ENCODE measurements at regions not wholly inside any gene's neighbourhood (a gene's known extent, or its start where the extent isn't known, plus 50 kb on each side); places are given as distances from the start of the nearest gene placed in this dataset.

- no peak for TF ChIP-seq ZNF274 (IDR thresholded peaks at IDR 0.05; ENCODE audit: low read depth, low read length)
- no peak overlapping the region for H3K4me3 ChIP-seq (ENCODE audit: low read length)
These were observed 344.5 kb downstream of the MFSD1 start for GRCh38 chr3:159146392-159146791.

DNA sequence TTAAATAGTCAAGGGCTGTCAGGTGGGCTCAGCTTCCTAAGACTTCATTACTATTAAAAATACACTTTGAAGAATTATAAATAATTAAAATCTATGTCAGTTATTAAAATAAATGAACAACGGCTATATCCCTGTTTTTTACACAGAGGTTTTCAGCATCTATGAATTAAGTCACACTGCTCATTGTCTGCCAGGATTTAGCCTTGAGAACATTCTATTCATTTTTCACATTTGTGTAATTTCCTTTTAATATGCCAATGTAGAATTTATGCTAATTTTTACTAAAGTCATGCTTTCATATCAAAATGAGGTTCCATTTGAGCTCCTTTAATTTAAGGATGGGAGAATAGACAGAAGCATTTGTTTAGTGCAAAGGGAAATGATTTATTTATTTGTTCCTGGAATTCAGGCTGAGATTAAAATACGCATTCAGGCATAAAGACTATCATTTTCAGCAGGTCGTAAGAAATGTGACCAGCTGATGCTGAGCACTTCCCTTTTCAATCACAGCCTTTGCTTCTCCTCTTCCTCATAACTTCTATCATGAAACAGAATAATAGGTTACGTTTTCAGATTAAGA, 345.1 kb downstream of the MFSD1 start:
- no peak overlapping the region for H3K4me3 ChIP-seq (ENCODE audit: low read length)
- TF ChIP-seq ZNF274 (IDR thresholded peaks at IDR 0.05; ENCODE audit: low read depth, low read length), result no peak

- H3K4me3 ChIP-seq (ENCODE audit: low read length), result no peak overlapping the region
- no peak for TF ChIP-seq ZNF274 (IDR thresholded peaks at IDR 0.05; ENCODE audit: low read depth, low read length)
These were observed 346.0 kb downstream of the MFSD1 start for GRCh38 chr3:159147813-159148212.

GRCh38 chr3:159148466-159148865, 346.6 kb downstream of the MFSD1 start:
- H3K4me3 ChIP-seq (ENCODE audit: low read length), result no peak overlapping the region
- TF ChIP-seq ZNF274 (IDR thresholded peaks at IDR 0.05; ENCODE audit: low read depth, low read length), result no peak

DNA sequence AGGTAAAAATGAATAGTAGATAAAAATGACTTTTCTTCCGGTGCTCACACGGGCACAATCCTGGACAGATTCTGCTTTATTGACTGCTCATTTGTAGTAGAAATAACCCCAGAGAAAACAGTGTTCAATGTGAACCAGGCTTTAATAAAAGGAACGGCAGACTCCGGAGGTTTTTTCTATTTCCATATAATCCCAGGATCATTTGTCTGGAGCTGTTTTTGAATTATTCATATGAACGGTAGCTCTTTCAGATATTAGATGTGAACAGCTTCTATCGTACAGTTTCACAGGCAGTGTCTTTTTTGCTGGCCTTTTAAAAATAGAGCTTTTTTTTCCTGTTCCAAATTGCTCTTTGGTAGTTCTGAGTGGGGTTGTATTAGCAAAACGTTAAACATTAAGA, 347.3 kb downstream of the MFSD1 start:
- H3K4me3 ChIP-seq (ENCODE audit: low read length), result no peak overlapping the region
- TF ChIP-seq ZNF274 (IDR thresholded peaks at IDR 0.05; ENCODE audit: low read depth, low read length), result no peak

GRCh38 chr3:159149633-159150032, 347.8 kb downstream of the MFSD1 start:
- H3K4me3 ChIP-seq (ENCODE audit: low read length), result no peak overlapping the region
- TF ChIP-seq ZNF274 (IDR thresholded peaks at IDR 0.05; ENCODE audit: low read depth, low read length), result no peak

GRCh38 chr3:159150180-159150579, 348.3 kb downstream of the MFSD1 start:
- no peak overlapping the region for H3K4me3 ChIP-seq (ENCODE audit: low read length)
- TF ChIP-seq ZNF274 (IDR thresholded peaks at IDR 0.05; ENCODE audit: low read depth, low read length), result no peak

GRCh38 chr3:159151130-159151529, 349.3 kb downstream of the MFSD1 start:
- TF ChIP-seq ZNF274 (IDR thresholded peaks at IDR 0.05; ENCODE audit: low read depth, low read length), result no peak
- no peak overlapping the region for H3K4me3 ChIP-seq (ENCODE audit: low read length)

DNA sequence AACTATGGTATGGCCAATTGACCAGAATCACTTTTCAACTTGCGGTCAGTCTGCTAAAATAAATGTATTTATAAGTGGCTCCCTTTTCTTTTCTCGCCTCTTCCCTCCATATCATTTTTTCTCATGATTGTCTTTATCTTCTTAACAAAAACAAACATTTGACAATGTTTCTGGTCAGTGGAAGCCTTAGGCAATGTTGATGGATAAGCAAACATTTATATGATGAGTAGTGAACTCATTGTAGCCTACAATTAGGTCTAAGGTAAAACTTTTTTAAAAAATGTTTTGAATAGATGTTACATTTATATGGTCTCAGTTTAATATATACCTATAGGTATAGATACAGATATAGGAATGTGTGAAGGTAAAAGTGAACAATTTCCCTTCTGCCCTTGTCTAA, 355.4 kb downstream of the MFSD1 start:
- TF ChIP-seq ZNF274 (IDR thresholded peaks at IDR 0.05; ENCODE audit: low read depth, low read length), result no peak
- no peak overlapping the region for H3K4me3 ChIP-seq (ENCODE audit: low read length)

- TF ChIP-seq ZNF274 (IDR thresholded peaks at IDR 0.05; ENCODE audit: low read depth, low read length), result no peak
- H3K4me3 ChIP-seq (ENCODE audit: low read length), result no peak overlapping the region
These were observed 356.4 kb downstream of the MFSD1 start for GRCh38 chr3:159158213-159158612.

- no peak for TF ChIP-seq ZNF274 (IDR thresholded peaks at IDR 0.05; ENCODE audit: low read depth, low read length)
These were observed 356.9 kb downstream of the MFSD1 start for GRCh38 chr3:159158801-159159200.

DNA sequence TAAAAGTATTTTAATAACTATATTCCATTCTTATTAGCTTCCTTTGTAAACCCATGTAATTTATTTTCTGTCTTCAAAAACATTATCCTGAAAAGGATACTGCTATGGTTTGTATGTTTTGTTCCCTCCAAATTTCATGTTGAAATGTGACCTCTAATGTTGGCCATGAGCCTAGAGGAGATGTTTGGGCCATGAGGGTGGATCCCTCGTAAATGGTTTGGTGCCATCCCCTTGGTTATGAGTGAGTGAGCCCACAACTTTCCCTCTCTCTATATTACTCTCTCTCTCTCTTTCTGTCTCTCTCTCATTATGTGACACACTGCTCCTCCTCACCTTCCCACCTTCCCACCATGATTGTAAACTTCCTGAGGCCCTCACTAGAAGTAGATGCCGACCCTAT, 357.7 kb downstream of the MFSD1 start:
- TF ChIP-seq ZNF274 (IDR thresholded peaks at IDR 0.05; ENCODE audit: low read depth, low read length), result no peak
- H3K4me3 ChIP-seq (ENCODE audit: low read length), result no peak overlapping the region

More at GRCh38 chr3:159158801-159159200, 356.9 kb downstream of the MFSD1 start:
- H3K4me3 ChIP-seq (ENCODE audit: low read length), result no peak overlapping the region

GRCh38 chr3:159163656-159164055, 361.8 kb downstream of the MFSD1 start:
- TF ChIP-seq ZNF274 (IDR thresholded peaks at IDR 0.05; ENCODE audit: low read depth, low read length), result no peak
- no peak overlapping the region for H3K4me3 ChIP-seq (ENCODE audit: low read length)

- no peak overlapping the region for H3K4me3 ChIP-seq (ENCODE audit: low read length)
- TF ChIP-seq ZNF274 (IDR thresholded peaks at IDR 0.05; ENCODE audit: low read depth, low read length), result no peak
These were observed 364.1 kb downstream of the MFSD1 start for GRCh38 chr3:159165961-159166360.

DNA sequence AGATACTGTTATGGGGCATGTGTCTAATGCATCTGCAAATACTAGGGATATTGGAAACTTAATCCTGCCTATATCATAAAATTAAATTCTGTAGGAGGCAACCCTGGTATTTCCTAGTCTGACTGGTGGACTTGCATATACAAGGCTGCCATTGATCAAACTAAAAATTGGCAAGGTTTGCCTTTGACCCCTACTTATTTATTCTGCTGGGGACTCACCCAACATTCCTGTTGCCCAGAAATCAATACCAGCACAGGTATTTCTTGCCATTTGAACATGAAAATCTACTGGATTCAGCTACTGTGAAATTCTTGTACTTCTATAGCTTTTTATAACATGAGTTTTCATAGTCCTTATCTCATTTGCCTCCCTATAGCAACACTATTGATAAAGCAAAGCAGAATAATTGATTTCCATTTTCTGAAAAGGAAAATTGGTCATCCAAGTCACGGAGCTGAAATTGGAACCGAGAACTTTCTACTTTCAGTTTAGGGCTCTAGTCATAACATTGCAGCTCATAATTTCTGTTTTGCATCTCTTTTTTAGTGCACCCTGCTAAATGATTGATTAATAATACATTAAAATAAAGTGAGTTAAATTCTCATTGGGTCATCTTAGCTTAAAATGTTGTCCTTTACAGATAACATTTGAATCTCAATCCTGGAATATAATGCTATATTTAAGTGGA, 365.2 kb downstream of the MFSD1 start:
- H3K4me3 ChIP-seq (ENCODE audit: low read length), result no peak overlapping the region
- no peak for TF ChIP-seq ZNF274 (IDR thresholded peaks at IDR 0.05; ENCODE audit: low read depth, low read length)

DNA sequence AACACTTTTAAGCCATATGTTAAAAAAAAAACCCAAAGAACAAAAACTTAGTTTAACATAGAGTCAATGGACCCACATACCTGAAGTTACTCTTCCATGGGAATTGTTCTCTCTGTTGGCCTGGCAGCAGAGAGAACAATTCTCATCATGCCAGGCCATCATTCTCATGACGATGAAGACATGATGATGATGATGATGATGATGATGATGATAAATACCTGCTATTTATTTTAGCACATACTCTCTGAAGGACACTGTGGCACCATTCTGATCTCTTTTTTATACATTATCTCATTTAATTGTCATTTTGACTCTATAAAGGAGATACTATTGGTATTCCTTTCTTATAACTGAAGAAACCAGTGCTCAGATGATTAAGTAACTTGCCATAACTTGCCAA, 366.9 kb downstream of the MFSD1 start:
- no peak overlapping the region for H3K4me3 ChIP-seq (ENCODE audit: low read length)
- TF ChIP-seq ZNF274 (IDR thresholded peaks at IDR 0.05; ENCODE audit: low read depth, low read length), result no peak
